ENCODE measurements at regions not wholly inside any gene's neighbourhood (a gene's known extent, or its start where the extent isn't known, plus 50 kb on each side); places are given as distances from the start of the nearest gene placed in this dataset.

DNA sequence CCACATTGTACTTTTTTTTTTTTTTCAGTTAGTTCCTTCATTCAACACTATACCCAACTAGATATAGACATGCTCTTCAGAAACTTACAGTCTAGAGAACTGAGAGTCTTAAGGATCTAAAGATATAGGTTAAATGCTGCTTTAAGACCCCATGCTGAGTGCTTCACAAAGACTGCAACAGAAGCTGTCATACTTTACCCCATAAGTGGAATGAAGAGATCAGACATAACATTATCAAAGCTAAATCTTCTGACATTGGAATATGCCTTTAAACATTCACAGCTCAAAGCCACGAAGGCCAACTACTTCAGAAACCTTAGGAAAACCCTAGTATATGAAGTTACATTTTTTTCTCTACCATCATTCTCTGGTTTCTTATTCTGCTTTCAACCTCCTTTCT, 666.4 kb downstream of the KCNT2 start:
- Histone ChIP-seq H3K36me3 (ENCODE audit: control insufficient read depth, insufficient read depth, low read length) (no peaks in the 10 kb centered on the region), H3K9me3 (replicated peaks; ENCODE audit: control insufficient read depth, insufficient read depth, low read depth, low read length) (no peaks in the 10 kb centered on the region), H4K20me1 (replicated peaks; ENCODE audit: control insufficient read depth, insufficient read depth, low read length) (no peaks in the 10 kb centered on the region), H3K9me1 (ENCODE audit: control insufficient read depth, insufficient read depth, low read length) (no peaks in the 10 kb centered on the region), H3K4me3 (no peak overlapping the region), H3K79me2 (ENCODE audit: control insufficient read depth, insufficient read depth, low read length) (no peaks in the 10 kb centered on the region), H3K9ac (ENCODE audit: insufficient read depth in 1 of 2, low read depth in 2 of 2, low read length in 2 of 2) (no peak overlapping the region), H3K4me1 (replicated peaks in 1 of 2; ENCODE audit: control insufficient read depth in 2 of 2, insufficient read depth in 2 of 2, low read length in 2 of 2) (no peaks in the 10 kb centered on the region), H3K27me3 (ENCODE audit: control insufficient read depth in 2 of 2, insufficient read depth in 2 of 2, low read length in 2 of 2) (no peaks in the 10 kb centered on the region), H2AFZ (ENCODE audit: low read depth, low read length) (no peak overlapping the region), H3K4me2 (ENCODE audit: insufficient read depth, low read length) (no peak overlapping the region), H3K27ac (ENCODE audit: extremely low read depth, low read depth, low read length) (no peak overlapping the region)
- POLR2A ChIA-PET = no interaction called here
- DNase-seq (ENCODE audit: extremely low read depth in 1 of 4, low spot score in 3 of 4) (no peak), FAIRE-seq (no peak), ATAC-seq (no peak; the same call in 2 of the 3 replicates)
- BruUV-seq (replicated peaks) = no TSS peak
- intact Hi-C loops (cut with micrococcal nuclease) = loop anchor here (5.0 kb wide), 1 partner anchor 201 kb away; no protein-coding TSS in a partner anchor
- in situ Hi-C loops (cut with MboI) = no loop called here
- CTCF ChIA-PET (ENCODE audit: low intra/inter-chr PET ratio) = no interaction called here
- WGBS (ENCODE audit: insufficient coverage, low coverage, missing lambda C conversion rate) = 4% methylated on average over 1 of the region's 1 CpG
- TF ChIP-seq POLR2H (tag; IDR thresholded peaks at IDR 0.05; ENCODE audit: low read depth) (no peak), ETV5 (CRISPR knock-in tag; IDR thresholded peaks at IDR 0.05; ENCODE audit: low read depth) (no peak), XRCC5 (IDR thresholded peaks at IDR 0.05; ENCODE audit: low read depth, low read length) (no peak), RFX7 (CRISPR knock-in tag; IDR thresholded peaks at IDR 0.05) (no peak), E2F3 (CRISPR knock-in tag; IDR thresholded peaks at IDR 0.05) (no peak), TEAD2 (tag; IDR thresholded peaks at IDR 0.05) (no peak), HEY1 (CRISPR knock-in tag; IDR thresholded peaks at IDR 0.05; ENCODE audit: borderline replicate concordance) (no peak), CBX8 (IDR thresholded peaks at IDR 0.05; ENCODE audit: borderline replicate concordance, extremely low read depth, low read depth, low read length, poor library complexity, severe bottlenecking) (no peak), DDX20 (tag; IDR thresholded peaks at IDR 0.05; ENCODE audit: low read depth) (no peak)

Data from K562 (cell line).